ENCODE measurements at regions not wholly inside any gene's neighbourhood (a gene's known extent, or its start where the extent isn't known, plus 50 kb on each side); places are given as distances from the start of the nearest gene placed in this dataset.

GRCh38 chr14:41506552-41506951 is 100.1 kb upstream of the LRFN5 start:
- H3K36me3 ChIP-seq (ENCODE audit: control insufficient read depth, insufficient read depth, low read length): no peaks in the 10 kb centered on the region
- DNase-seq (ENCODE audit: low read depth): no peak
- no peak overlapping the region for H3K4me3 ChIP-seq (ENCODE audit: low read depth, low read length)
- TF ChIP-seq, protein P1, sequence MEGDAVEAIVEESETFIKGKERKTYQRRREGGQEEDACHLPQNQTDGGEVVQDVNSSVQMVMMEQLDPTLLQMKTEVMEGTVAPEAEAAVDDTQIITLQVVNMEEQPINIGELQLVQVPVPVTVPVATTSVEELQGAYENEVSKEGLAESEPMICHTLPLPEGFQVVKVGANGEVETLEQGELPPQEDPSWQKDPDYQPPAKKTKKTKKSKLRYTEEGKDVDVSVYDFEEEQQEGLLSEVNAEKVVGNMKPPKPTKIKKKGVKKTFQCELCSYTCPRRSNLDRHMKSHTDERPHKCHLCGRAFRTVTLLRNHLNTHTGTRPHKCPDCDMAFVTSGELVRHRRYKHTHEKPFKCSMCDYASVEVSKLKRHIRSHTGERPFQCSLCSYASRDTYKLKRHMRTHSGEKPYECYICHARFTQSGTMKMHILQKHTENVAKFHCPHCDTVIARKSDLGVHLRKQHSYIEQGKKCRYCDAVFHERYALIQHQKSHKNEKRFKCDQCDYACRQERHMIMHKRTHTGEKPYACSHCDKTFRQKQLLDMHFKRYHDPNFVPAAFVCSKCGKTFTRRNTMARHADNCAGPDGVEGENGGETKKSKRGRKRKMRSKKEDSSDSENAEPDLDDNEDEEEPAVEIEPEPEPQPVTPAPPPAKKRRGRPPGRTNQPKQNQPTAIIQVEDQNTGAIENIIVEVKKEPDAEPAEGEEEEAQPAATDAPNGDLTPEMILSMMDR (IDR thresholded peaks at IDR 0.05; ENCODE audit: insufficient read depth, low read length, poor library complexity, severe bottlenecking): no peak
- no peaks in the 10 kb centered on the region for H3K27me3 ChIP-seq (ENCODE audit: control insufficient read depth, insufficient read depth, low read length)

DNA sequence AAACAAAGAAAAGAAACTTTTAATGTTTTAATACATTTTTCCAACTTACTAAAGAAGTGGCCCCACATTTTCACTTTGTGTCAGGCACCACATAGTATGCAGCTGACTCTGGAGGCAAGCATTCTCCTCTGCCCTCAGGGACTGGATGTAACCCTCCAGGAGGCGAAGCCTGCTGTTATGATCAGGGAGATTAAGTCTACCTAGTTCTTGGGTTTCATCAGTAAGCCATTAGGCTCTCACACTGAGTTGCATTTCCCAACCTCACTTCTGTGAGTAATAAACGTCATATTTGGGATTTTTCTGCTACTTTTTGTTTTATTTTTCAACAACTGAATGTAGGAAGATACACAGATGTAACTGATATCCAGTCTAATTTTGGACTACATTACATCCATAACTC is 101.2 kb upstream of the LRFN5 start:
- Histone ChIP-seq H3K27me3 (ENCODE audit: control insufficient read depth, insufficient read depth, low read length) (no peaks in the 10 kb centered on the region), H3K36me3 (ENCODE audit: control insufficient read depth, insufficient read depth, low read length) (no peaks in the 10 kb centered on the region), H3K4me3 (ENCODE audit: low read depth, low read length) (no peak overlapping the region)
- no peak for DNase-seq (ENCODE audit: low read depth)
- TF ChIP-seq, protein P1 (IDR thresholded peaks at IDR 0.05; ENCODE audit: insufficient read depth, low read length, poor library complexity, severe bottlenecking): no peak

DNA sequence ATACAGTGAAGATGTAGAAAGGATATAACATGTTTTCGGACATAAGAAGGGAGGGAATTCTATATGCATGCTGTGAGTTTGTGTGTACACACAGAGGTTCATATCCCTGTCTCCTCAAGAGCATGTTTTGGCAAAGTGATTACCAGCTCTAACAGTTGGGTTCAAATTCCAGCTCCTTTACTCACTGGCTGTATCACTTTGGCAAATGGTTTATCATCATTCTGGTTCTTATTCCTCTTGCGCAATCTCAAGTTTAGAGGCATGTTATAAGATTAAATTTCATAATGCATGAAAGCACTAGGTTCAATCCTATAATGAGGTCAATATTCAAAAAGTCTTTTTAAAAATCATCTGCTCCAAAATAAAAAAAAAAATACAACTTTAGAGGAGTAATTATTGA is 107.7 kb upstream of the LRFN5 start:
- H3K36me3 ChIP-seq (ENCODE audit: control insufficient read depth, insufficient read depth, low read length): no peaks in the 10 kb centered on the region
- H3K27me3 ChIP-seq (ENCODE audit: control insufficient read depth, insufficient read depth, low read length): no peaks in the 10 kb centered on the region
- TF ChIP-seq, protein P1 (IDR thresholded peaks at IDR 0.05; ENCODE audit: insufficient read depth, low read length, poor library complexity, severe bottlenecking): no peak
- no peak for DNase-seq (ENCODE audit: low read depth)
- no peak overlapping the region for H3K4me3 ChIP-seq (ENCODE audit: low read depth, low read length)

DNA sequence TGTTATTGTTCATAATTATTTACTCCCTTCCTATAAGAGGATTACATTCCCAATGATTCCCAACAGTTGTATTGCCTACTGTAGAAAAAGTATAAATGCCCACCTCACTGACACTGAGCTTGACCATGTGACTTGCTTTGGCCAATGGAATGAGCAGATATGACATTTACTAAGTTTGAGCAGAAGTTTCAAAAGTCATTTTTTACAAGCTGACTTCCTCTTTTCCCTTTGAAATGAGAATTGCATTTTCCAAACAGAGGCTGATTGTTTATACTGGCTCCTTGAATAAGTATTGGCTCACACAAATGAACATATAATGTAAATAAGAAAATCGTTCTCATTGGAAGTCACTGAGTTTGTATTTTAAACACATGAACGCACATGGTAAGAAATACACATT is 116.4 kb upstream of the LRFN5 start:
- H3K36me3 ChIP-seq (ENCODE audit: control insufficient read depth, insufficient read depth, low read length): no peaks in the 10 kb centered on the region
- no peaks in the 10 kb centered on the region for H3K27me3 ChIP-seq (ENCODE audit: control insufficient read depth, insufficient read depth, low read length)
- TF ChIP-seq, protein P1 (IDR thresholded peaks at IDR 0.05; ENCODE audit: insufficient read depth, low read length, poor library complexity, severe bottlenecking): no peak
- no peak for DNase-seq (ENCODE audit: low read depth)
- no peak overlapping the region for H3K4me3 ChIP-seq (ENCODE audit: low read depth, low read length)

DNA sequence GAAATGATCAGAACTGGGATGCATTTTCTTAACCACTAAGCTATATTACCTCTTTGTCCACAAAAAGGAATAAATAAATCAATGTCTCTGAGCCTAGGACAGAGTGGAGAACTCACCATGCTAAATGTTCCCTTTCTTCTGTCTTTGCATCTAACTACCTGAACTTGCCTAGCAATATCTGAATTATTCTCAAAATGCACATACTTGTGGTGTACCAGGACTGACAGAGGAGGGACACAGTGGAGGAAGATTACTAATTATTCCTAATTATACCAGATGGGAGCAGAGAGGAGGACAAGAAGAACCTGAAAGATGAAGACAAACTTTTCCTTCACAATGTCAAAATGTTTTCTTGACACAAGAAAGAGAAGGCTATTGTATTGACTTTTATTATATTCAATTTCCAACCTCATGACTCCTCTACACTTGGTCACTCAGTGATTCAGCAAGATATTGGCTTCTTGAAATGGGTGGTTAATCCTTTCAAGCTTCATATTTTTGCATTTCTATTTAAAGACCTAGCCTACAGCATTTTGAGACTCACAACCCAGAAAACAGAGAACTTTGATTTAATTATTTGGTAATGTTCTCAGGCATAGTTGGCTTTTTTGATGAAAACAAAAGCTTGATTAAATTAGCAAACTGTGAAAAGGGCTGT is 117.2 kb upstream of the LRFN5 start:
- DNase-seq (ENCODE audit: low read depth): no peak
- Histone ChIP-seq H3K4me3 (ENCODE audit: low read depth, low read length) (no peak overlapping the region), H3K36me3 (ENCODE audit: control insufficient read depth, insufficient read depth, low read length) (no peaks in the 10 kb centered on the region), H3K27me3 (ENCODE audit: control insufficient read depth, insufficient read depth, low read length) (no peaks in the 10 kb centered on the region)
- TF ChIP-seq, protein P1 (IDR thresholded peaks at IDR 0.05; ENCODE audit: insufficient read depth, low read length, poor library complexity, severe bottlenecking): no peak

GRCh38 chr14:41488401-41488800 is 118.3 kb upstream of the LRFN5 start:
- DNase-seq (ENCODE audit: low read depth): no peak
- TF ChIP-seq, protein P1 (IDR thresholded peaks at IDR 0.05; ENCODE audit: insufficient read depth, low read length, poor library complexity, severe bottlenecking): no peak
- no peaks in the 10 kb centered on the region for H3K36me3 ChIP-seq (ENCODE audit: control insufficient read depth, insufficient read depth, low read length)
- no peaks in the 10 kb centered on the region for H3K27me3 ChIP-seq (ENCODE audit: control insufficient read depth, insufficient read depth, low read length)
- no peak overlapping the region for H3K4me3 ChIP-seq (ENCODE audit: low read depth, low read length)
